ENCODE measurements at regions not wholly inside any gene's neighbourhood (a gene's known extent, or its start where the extent isn't known, plus 50 kb on each side); places are given as distances from the start of the nearest gene placed in this dataset.

GRCh38 chr2:23286758-23287704, 97.9 kb upstream of the KLHL29 start:
- no peak for DNase-seq

DNA sequence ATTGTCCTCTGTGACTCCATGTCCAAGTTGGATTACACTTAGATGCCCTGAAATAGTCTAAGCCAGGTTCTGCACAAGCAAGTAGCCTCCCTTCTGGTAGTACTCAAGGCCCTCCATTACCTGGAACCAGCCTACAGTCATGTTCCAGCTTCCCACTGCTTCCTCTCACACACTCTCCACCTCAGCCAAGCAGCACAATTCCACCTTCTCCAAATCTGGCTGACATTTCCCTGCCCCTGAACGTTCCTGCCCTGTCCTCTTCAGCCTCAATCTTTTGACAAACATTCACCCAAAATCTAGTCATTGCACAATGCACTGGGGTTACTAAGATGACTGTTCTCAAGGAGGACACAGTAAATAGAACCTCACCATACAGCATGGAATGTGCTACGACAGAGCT, 95.3 kb upstream of the KLHL29 start:
- no peak for DNase-seq

DNA sequence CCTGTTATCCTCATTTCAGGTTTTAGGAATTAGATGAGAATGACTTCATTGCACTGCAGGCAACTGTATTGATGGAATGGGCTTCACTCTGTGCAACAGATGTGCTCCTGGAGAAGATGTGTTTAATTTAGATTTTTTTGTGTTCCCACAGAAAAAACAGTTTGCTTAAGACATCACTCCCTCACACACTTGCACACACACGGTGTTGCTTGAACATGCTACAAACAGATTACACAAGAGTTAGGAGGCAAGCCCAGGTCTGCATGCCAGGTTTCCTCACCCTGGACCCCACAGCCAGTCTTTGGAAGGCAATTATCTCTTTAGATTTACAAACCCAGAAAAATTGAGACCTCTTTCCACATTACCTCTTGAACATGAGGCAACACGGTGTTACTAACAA, 93.7 kb upstream of the KLHL29 start:
- DNase-seq: no peak

- no peak for DNase-seq
These were observed 93.0 kb upstream of the KLHL29 start for GRCh38 chr2:23292024-23292423.

- DNase-seq: no peak
These were observed 91.9 kb upstream of the KLHL29 start for GRCh38 chr2:23293063-23293462.

DNA sequence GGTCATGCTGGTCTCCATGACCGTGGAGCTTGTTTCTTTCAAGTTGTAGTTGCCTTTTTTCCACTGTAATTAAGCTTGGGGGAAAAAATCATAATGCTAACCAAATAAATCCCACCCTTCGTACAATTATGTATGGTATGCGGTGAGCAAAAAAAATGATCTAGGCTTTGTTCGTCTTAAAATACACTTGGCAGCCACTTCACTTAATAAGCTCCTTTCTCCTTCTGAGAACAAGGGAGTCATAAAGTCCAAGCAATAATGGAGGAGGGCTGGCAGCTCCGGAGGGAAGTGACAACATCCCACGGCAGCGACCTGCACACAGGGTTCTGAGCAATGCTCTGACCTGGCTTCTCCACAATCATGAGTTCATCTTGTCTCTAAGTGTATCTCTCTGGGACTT, 91.2 kb upstream of the KLHL29 start:
- no peak for DNase-seq

DNA sequence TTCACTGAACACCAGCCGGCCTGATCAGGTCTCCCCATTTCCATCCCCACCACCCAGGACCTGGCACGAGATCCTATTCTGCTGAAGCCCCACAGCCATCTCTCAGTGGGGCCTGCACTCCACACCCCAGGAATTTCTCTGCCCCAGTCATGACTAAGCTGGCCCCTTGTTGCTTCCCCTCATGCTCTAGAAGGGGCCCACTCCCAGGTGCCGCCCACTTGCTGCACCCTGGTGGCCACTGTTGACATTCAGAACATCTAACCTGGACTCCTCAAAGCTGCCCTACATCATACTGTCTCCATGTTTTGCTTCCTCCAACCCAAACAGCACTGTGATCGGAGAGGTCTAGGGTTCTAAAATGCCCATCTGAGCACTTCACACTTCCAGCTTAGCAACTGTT, 90.7 kb upstream of the KLHL29 start:
- DNase-seq: no peak

DNA sequence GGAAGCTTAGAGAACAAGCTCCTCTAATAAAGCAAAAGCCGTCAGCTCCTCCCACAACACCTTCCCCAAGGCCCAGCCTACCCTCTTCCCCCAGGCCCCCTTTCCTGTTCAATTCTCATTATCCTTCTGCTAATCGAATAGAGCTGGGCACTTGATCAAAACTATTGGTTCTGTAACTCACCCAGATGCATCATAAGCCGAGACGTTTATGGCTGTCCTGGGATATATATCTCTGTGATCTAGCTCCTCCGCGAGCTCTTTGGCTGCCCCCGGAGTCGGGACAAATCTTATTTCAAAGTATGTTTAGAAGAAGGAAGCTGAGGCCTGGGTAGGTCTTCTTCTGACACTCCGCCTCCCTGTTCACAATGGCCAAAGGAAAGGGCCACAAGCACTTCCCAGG, 88.3 kb upstream of the KLHL29 start:
- no peak for DNase-seq

DNA sequence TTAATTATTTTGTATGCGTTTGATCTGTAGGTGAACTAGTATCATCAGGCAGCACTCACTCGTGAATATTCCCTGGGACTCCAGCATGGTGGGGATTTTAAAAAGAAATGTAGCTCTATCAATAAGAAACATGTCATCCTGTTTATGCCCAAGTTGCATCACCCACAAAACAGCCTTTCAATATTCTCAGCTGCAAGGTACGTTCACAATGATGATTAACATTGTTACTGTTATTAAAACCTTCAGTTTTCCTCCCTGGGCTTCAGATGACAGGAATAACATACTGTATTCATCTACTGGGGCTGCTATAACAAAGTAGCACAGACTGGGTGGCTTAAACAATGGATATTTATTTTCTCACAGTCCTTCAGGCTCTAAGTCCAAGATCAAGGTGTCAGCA, 87.9 kb upstream of the KLHL29 start:
- no peak for DNase-seq

GRCh38 chr2:23298551-23298950, 86.4 kb upstream of the KLHL29 start:
- DNase-seq: no peak

- DNase-seq: no peak
These were observed 85.3 kb upstream of the KLHL29 start for GRCh38 chr2:23299476-23300195.

DNA sequence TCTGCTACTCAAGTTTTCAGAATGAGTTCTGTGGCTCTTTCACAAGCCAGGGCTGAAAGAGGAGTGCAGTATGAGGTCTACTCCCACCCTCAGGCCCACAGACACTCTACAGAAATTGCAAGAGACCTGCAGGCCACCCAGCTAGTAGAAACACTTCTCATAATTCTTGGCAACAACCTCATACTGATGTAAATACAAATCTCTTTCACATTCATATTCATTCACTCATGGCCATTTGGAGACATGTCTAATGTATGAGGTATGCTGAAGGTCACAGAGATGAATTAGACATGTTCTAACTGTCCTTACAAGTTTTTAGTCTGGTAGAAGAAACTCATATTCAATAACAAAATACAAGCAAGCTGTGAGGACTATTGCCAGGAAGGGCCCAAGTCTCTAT, 83.8 kb upstream of the KLHL29 start:
- no peak for DNase-seq

DNA sequence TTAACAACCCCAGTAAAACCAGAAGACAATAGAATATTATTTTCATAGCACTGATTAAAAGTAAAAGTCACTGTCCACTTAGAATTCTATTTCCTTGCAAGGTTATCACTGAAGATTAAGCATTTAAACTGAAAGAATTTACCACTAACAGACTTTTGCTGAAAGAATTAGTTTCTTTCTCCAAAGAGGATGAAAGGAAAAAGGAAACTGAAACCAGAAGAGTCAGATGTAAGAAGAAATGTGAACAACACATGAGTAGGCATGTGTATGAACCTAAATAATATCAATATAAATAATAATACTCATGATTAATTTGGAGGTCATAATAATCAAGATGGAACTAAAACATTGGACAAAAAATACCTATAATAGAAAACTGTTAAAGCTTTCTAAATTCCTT, 82.4 kb upstream of the KLHL29 start:
- DNase-seq: no peak

DNA sequence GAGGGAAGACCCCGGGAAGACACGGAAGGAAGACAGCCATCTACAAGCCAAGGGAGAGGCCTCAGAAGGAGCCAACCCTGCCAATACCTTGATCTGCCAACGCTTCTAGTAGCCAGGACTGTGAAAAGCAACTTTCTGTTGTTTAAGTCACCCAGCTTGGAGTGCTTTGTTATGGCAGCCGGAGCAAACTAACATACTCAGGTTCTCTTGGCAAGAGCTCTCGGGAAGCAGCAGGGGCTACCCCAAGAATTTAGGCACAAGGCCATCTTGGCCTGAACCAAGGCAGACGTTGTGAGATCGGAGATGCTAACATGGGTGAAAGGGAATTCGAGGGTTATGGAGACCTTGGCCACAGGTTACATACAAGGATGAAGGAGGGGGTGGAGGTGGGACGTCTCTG, 78.6 kb upstream of the KLHL29 start:
- DNase-seq: no peak

DNA sequence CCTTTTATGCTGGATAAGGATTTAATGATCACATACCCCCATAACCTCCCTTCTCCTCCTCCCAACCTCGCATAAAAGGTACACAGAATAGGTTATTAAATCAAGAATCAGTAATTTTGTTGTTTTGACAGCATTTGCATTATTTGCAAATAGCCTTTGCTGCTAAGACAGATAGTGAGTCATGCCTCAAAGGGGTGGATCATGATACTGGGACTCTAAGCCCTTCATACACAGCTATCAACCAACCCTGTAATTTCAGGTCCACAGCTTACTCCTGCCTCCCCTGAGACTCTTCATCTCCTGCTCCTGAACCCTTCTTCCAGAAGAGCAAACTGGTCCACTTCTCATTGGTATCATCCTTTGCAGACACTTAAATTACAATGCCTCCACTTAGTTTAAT, 73.8 kb upstream of the KLHL29 start:
- DNase-seq: no peak

DNA sequence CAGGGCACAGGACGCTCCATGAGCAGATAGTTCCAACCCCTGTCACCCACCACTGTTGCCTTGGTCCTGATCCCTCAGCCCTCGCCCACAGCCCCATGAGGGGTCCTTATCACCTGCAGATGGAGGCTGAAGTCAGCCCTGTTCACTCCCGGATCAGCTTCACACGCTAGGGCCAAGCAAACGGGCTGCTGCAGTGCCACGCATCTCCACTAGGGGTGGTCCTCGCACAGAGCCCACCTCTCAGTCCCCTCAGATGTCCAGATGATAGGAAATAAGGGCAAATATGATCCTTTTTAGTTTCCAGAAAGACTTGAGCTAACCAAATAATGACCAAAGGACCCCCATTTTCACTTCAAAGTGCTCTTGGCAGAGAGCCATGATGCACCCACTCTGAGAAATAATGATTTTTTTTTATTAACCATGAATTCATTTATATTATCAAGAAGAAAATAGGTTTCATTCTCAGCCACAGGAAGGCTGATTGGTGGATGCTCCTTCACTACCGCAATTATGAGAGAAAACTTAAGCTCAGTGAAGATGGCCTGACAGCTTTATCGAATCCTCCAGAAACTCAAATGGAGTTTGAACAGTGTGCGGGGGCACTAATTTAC, 71.9 kb upstream of the KLHL29 start:
- no peak for DNase-seq

GRCh38 chr2:23314687-23315086, 70.3 kb upstream of the KLHL29 start:
- DNase-seq: no peak

- no peak for DNase-seq
These were observed 64.9 kb upstream of the KLHL29 start for GRCh38 chr2:23320058-23320457.

- no peak for DNase-seq
These were observed 63.2 kb upstream of the KLHL29 start for GRCh38 chr2:23321751-23322150.

DNA sequence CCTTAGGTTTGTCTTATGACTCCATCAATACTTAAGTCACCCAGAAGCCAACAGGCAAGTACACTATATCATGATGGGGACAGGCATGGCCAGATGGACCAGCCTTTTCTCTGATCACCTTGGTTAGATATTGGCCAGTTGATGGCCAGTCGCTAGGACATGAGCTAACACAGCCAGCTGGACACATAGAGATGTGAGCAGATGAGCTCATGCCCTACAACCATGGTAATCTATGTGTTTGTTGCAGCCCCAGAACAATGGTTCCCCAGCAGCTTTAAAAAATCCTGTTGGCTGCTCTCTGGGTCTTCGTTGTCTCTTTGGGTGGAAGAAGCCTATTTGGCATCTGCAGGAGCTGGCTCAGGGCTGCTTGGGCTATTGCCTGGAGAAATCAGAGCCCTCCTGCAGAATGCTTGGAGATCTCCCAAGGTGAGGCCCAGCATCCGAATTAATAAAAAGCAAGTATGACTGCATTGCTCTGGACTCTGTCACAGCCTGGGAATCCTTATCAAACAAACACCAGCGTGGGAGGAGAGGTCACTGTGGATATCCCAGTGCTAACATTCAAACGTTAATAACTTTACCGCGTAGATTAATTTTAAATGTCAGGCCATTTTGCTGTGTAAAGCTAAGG, 62.3 kb upstream of the KLHL29 start:
- DNase-seq: no peak

DNA sequence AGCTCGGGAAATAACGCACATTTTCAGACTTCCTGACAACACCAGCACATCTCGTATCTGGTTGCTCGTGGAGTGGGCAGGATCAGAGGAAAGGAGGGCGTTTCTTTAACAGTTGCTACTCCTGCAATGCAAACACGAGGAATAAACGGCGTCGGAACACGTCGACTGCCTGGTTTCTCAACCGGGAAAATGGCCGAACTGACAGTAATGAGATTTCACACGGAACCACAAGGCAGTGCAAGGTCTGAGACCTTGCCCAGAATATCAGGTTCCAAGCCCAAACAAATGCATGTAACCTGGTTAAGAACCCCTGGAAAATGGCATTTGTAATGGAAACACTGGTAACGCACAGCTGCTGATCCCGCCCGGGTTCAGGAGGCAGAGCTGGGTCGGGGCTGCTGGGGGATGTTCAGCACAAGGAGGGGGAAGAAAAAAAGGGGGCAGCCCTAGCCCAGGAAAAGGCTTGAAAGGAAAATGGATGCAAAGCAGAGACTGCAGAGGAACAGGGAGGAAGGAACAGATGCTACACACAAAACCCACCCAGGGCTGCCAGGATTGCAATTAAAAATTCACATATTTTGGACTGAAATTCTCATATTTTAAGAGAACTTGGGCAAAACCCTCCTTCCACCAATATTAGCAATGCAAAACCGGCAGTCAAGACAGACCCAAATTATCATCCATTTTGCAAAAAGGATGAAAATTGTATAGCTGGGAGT, 61.6 kb upstream of the KLHL29 start:
- no peak for DNase-seq

DNA sequence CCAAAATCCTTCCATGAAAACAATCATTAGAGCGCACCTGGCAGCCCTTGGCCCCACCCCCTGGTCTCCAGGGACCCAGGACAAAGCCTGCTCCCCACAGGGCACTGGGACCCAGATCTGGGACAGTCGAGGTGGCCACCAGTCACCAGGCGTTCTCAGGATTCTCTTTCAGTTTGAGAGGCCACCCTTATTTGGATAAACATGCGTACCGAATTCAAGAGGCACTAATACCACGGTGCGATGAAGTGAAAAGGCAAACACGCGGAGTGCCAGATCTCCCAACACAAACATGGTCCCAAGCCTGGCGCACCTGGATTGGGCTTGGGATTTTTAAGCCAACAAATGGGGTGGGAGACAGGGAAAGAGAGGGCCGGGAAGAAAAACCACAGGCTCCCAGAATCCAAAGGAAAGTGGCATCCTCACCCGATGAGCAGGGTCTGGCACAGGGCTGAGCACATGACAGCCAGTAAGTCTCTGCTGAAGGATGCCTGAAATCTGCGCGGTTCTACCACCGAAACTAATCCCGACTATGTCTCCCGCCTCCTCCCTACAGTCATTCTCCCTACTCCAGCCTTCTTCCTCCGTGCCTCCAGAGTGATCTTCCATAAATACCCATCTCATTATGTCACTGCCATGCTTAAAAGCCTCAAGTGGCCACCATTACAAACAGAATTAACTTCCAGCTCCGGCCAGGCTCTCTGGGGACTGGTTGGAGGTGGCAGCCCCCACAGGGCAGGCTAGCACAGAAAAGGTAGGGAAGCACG, 60.9 kb upstream of the KLHL29 start:
- no peak for DNase-seq
